GM21529 (cell line): ENCODE measurements at regions not wholly inside any gene's neighbourhood (a gene's known extent, or its start where the extent isn't known, plus 50 kb on each side); places are given as distances from the start of the nearest gene placed in this dataset.
"Not testable (repeated sequence)": the region's sequence is repeated elsewhere in the genome, so short reads cannot be mapped to it uniquely, and the experiment has no call there.

Experiments used
- ATAC-seq: cut with Tn5 transposase; IDR thresholded peaks from one replicate; pipeline ENCODE4 v1.9.1; 2021; ENCODE audit not compliant: unreplicated experiment

DNA sequence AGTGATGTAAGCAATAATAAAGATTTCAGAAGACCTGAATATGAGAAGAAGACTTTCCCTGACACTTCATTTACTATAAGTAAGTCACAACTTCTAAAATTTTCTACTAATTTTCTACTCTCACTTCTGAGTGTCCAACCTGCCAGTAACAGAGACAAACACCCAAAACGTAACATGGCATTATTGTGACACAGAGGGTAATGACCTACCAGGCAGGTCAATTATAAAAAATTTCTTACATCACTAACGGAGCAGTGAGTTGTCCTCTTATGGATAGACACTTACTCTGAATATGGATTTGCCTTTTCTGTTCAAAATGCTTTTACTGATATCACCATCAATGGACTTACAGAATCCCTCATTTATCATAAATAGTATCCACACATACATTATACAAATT lies 405.9 kb upstream of the MAGEB16 start:
- ATAC-seq: no peak

DNA sequence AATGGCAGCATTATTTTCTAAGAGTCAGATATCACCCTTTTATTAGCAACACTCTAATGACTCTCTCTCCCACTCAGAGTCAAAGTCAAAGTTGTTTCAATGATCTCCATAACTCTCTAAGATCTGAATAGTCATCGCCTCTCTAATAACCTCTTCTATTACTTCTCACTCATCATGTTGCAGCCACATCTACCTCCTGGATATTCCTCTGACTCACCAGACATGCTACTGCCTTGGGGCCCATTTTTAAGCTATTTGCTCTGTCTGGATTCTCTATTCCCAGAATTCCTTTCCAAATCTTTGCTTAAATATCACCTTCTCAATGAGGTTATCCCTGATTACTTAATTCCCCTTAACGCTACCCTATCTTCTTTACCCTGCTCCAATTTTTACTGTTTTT lies 391.8 kb upstream of the MAGEB16 start:
- no peak for ATAC-seq

GRCh38 chrX:35416782-35417181 lies 381.4 kb upstream of the MAGEB16 start:
- no peak for ATAC-seq

DNA sequence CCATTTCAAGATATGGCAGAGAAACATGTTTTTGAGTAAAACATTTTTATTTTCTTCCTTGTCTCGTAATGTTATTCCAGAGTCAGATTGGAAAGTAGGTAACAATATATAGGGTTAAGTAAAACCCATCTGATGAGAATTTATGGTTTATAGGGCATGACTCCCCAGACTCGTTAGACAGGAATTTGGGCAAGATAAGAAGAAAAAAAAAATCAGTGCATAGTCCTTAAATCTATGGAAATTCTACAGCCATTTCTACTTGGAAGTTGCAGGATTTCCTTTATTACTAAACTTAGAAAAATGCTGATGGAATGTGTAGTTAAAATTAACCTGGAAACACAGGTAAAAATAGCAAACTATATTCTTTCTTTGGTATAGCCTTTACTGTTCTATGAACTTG lies 366.1 kb upstream of the MAGEB16 start:
- no peak for ATAC-seq

DNA sequence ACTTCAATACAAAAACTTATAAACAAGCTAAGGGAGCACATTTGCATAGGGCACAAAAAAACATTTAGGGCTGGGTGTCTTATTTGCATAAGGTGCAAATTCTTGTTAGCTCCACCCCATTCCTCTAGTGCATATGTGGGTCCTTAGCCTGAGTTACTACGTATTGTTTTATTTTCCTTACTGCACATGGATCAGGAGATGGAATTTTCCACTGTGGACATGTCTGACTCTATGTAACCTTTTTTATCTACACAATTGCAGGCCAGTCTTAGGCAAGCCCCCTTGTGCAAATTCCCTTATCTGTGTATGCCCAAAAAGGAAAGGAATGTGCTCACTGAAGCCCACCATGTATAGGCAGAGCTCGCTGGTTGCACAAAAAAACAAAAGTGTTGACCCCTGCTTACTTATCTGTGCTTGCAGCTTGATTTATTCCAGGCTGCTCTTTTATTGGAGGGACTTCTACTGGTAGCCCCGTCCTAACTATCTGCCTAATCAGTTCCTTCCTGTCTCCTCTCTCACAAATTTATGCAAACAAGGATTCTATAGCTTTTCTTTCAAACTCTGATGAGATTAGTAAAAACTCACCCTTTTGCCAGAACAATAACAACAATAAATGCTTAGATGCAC lies 359.0 kb upstream of the MAGEB16 start:
- no peak for ATAC-seq

- ATAC-seq: no peak
These were observed 358.4 kb upstream of the MAGEB16 start for GRCh38 chrX:35439692-35440091.

GRCh38 chrX:35442421-35442820 lies 355.7 kb upstream of the MAGEB16 start:
- ATAC-seq: no peak

- not testable (repeated sequence) for ATAC-seq
These were observed 355.0 kb upstream of the MAGEB16 start for GRCh38 chrX:35443091-35443582.

GRCh38 chrX:35444671-35445355 lies 353.3 kb upstream of the MAGEB16 start:
- ATAC-seq: no peak

DNA sequence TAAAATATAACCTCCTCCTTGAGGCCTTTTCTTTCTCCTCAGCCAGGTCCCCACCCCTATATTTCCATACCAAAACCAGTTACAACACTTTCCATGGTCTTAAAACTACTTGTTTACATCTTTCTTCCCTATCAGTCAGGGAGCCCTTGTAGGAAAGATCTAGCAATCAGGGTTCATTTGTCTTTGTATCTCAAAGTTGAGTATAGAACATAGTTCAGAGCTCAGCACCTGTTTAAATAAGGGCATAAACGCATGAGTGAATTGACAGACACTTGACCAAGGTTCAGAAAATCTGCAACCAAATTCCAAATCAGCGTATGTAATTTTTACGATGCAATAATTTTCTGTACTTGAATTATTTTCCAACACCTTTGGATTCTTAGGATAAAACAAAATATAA lies 352.2 kb upstream of the MAGEB16 start:
- no peak for ATAC-seq

- ATAC-seq: no peak
These were observed 341.3 kb upstream of the MAGEB16 start for GRCh38 chrX:35456891-35457290.

DNA sequence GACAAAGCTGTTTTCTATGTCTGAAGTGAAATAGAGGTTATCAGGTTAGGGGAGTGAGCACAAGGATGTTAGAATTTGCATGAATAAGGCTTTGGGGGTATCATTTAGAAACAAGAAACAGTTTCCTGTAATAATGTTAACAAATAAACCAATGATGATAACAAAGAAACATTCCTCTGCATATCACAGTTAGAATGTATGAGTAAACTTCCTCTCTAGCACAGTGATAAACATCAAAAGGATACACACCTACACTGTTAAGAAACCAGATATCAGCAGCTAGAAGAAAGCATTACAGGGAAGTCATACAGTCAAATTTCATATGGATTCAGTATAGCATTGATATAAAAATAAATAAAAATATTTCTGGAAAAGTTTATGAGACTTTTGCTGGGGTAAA lies 340.0 kb upstream of the MAGEB16 start:
- ATAC-seq: no peak

DNA sequence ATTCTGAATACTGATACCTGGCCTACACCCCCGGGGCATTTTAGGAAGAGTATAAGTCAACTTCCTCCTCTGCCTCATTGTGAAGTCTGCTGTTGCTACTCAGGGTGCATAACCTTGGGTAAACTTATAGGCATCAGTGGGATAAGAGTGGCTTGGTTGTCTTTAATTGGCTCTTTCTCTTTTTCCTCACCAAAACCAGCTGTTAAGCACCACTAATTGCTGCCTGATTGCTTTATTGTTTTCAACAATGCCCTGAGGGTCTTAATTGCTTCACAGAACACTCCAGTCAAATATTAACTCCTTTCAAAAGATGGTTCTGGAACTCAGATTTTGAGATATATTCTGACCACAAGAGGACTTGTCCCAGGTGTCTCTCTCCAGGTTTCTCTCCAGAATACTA lies 337.0 kb upstream of the MAGEB16 start:
- no peak for ATAC-seq

DNA sequence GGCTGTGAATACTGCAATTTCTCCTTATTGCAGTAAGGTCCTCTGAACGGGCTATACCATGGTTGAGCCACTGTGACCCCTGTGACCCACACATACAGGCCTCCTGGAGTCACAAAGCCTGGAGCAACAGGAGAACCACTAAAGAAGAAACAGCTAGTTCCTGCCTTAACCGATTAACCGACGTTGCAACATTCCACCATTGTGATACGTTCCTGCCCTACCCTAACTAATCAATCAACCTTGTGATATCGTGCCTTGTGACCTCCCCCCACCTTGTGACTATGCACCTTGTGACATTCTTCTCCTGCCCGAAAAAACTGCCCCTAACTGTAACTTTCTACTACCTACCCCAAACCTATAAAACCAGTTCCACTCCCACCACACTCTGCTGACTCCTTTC lies 301.5 kb upstream of the MAGEB16 start:
- ATAC-seq: not testable (repeated sequence)

DNA sequence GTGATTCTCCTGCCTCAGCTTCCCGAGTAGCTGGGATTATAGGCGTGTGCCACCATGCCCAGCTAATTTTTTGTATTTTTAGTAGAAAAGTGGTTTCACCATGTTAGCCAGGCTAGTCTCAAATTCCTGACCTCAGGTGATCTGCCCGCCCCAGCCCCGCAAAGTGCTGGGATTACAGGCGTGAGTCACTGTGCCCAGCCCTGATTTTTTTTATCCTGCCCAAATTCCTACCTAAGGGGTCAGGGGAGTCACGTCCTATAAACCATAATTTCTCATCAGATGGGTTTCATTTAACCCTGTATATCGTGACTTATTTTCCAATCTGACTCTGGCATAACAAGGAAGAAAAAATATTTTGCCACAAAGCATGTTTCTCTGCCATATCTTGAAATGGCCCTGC lies 300.7 kb upstream of the MAGEB16 start:
- ATAC-seq: not testable (repeated sequence)

- ATAC-seq: no peak
These were observed 298.9 kb upstream of the MAGEB16 start for GRCh38 chrX:35499071-35499862.

- no peak for ATAC-seq
These were observed 290.4 kb upstream of the MAGEB16 start for GRCh38 chrX:35507701-35508100.

DNA sequence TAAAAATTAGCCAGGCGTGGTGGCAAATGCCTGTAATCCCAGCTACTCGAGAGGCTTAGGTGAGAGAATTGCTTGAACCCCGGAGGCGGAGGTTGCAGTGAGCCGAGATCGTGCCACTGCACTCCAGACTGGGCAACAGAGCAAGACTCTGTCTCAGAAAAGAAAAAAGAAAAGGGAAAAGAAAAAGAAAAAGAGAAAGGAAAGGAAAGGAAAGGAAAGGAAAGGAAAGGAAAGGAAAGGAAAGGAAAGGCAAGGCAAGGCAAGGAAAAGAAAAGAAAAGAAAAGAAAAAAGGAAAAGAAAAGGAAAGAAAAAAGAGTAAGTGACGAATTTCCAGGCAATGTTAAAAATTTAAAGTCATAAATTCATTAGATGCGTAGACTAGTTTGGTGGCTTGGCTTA lies 250.1 kb upstream of the MAGEB16 start:
- ATAC-seq: not testable (repeated sequence)

GRCh38 chrX:35557916-35558315 lies 240.2 kb upstream of the MAGEB16 start:
- ATAC-seq: no peak

GRCh38 chrX:35561985-35562384 lies 236.2 kb upstream of the MAGEB16 start:
- no peak for ATAC-seq

- ATAC-seq: no peak
These were observed 235.7 kb upstream of the MAGEB16 start for GRCh38 chrX:35562395-35562794.

GRCh38 chrX:35590210-35590609 lies 207.9 kb upstream of the MAGEB16 start:
- no peak for ATAC-seq
